ENCODE measurements at regions not wholly inside any gene's neighbourhood (a gene's known extent, or its start where the extent isn't known, plus 50 kb on each side); places are given as distances from the start of the nearest gene placed in this dataset.

- TF ChIP-seq GATA2 (IDR thresholded peaks at IDR 0.05; ENCODE audit: low read depth, low read length) (no peak), GATA3 (IDR thresholded peaks at IDR 0.05; ENCODE audit: low read depth, low read length) (no peak)
Measured at GRCh38 chr4:29309050-29309449, 1411.1 kb upstream of the PCDH7 start.

Measured in SH-SY5Y (cell line).